IPS-18a (cell line): ENCODE measurements at regions not wholly inside any gene's neighbourhood (a gene's known extent, or its start where the extent isn't known, plus 50 kb on each side); places are given as distances from the start of the nearest gene placed in this dataset.
"Not testable (repeated sequence)": the region's sequence is repeated elsewhere in the genome, so short reads cannot be mapped to it uniquely, and the experiment has no call there.

ENCODE experiments used
- H3K27ac ChIP-seq: one replicate; pipeline ENCODE4 v1.5.1; 2013; ENCODE audit warnings: low read length
- H3K27me3 ChIP-seq: one replicate; pipeline ENCODE4 v1.6.1; 2013; ENCODE audit warnings: mild to moderate bottlenecking, low read length; ENCODE audit not compliant: control insufficient read depth, insufficient read depth
- H3K36me3 ChIP-seq: one replicate; pipeline ENCODE4 v1.6.1; 2013; ENCODE audit warnings: low read depth, low read length; ENCODE audit not compliant: control insufficient read depth
- H3K4me1 ChIP-seq: one replicate; pipeline ENCODE4 v1.6.1; 2013; ENCODE audit warnings: low read depth, low read length; ENCODE audit not compliant: control insufficient read depth
- H3K4me3 ChIP-seq: one replicate; pipeline ENCODE4 v1.5.1; 2013; ENCODE audit warnings: low read length
- H3K9ac ChIP-seq: one replicate; pipeline ENCODE4 v1.6.1; 2013; ENCODE audit warnings: mild to moderate bottlenecking, low read length, moderate library complexity
- H3K9me3 ChIP-seq: one replicate; pipeline ENCODE4 v1.6.1; 2013; ENCODE audit warnings: low read depth, low read length; ENCODE audit not compliant: control insufficient read depth

- Histone ChIP-seq H3K27me3 (no peaks in the 10 kb centered on the region), H3K27ac (no peak overlapping the region), H3K9ac (no peak overlapping the region)
These were observed 135.9 kb downstream of the MACROH2A1 start for GRCh38 chr5:135263022-135263668.

GRCh38 chr5:135262364-135262763 is 136.7 kb downstream of the MACROH2A1 start:
- Histone ChIP-seq H3K9me3 (peaks cover 3% of the 10 kb centered on the region), H3K4me1 (no peaks in the 10 kb centered on the region), H3K4me3 (no peak overlapping the region), H3K9ac (no peak overlapping the region), H3K27ac (no peak overlapping the region), H3K36me3 (no peaks in the 10 kb centered on the region), H3K27me3 (no peaks in the 10 kb centered on the region)

More at GRCh38 chr5:135263022-135263668, 135.9 kb downstream of the MACROH2A1 start:
- H3K9me3 ChIP-seq, result peaks cover 3% of the 10 kb centered on the region
- H3K4me1 ChIP-seq, result no peaks in the 10 kb centered on the region
- no peaks in the 10 kb centered on the region for H3K36me3 ChIP-seq
- no peak overlapping the region for H3K4me3 ChIP-seq

GRCh38 chr5:135260108-135260507 is 138.9 kb downstream of the MACROH2A1 start:
- H3K36me3 ChIP-seq, H3K27me3 ChIP-seq, H3K9me3 ChIP-seq, H3K4me1 ChIP-seq, H3K9ac ChIP-seq, H3K27ac ChIP-seq, H3K4me3 ChIP-seq: not testable (repeated sequence)

- Histone ChIP-seq H3K36me3 (no peaks in the 10 kb centered on the region), H3K4me1 (no peaks in the 10 kb centered on the region), H3K4me3 (no peak overlapping the region), H3K9ac (no peak overlapping the region), H3K9me3 (no peaks in the 10 kb centered on the region), H3K27ac (no peak overlapping the region), H3K27me3 (no peaks in the 10 kb centered on the region)
These were observed 143.4 kb downstream of the MACROH2A1 start for GRCh38 chr5:135255461-135256178.

- no peaks in the 10 kb centered on the region for H3K9me3 ChIP-seq
- H3K36me3 ChIP-seq, result no peaks in the 10 kb centered on the region
- H3K4me3 ChIP-seq, result no peak overlapping the region
- no peaks in the 10 kb centered on the region for H3K27me3 ChIP-seq
- no peak overlapping the region for H3K27ac ChIP-seq
- no peak overlapping the region for H3K9ac ChIP-seq
- H3K4me1 ChIP-seq, result no peaks in the 10 kb centered on the region
These were observed 144.8 kb downstream of the MACROH2A1 start for GRCh38 chr5:135254183-135254582.

GRCh38 chr5:135253601-135254178 is 145.3 kb downstream of the MACROH2A1 start:
- Histone ChIP-seq H3K9me3 (no peaks in the 10 kb centered on the region), H3K4me1 (no peaks in the 10 kb centered on the region), H3K36me3 (no peaks in the 10 kb centered on the region), H3K9ac (no peak overlapping the region), H3K27ac (no peak overlapping the region), H3K4me3 (no peak overlapping the region), H3K27me3 (no peaks in the 10 kb centered on the region)

- H3K4me3 ChIP-seq, result no peak overlapping the region
- H3K36me3 ChIP-seq, result no peaks in the 10 kb centered on the region
- H3K27ac ChIP-seq, result no peak overlapping the region
- H3K9ac ChIP-seq, result no peak overlapping the region
- no peaks in the 10 kb centered on the region for H3K4me1 ChIP-seq
- H3K9me3 ChIP-seq, result no peaks in the 10 kb centered on the region
- no peaks in the 10 kb centered on the region for H3K27me3 ChIP-seq
These were observed 147.9 kb downstream of the MACROH2A1 start for GRCh38 chr5:135251093-135251492.

GRCh38 chr5:135250671-135251070 is 148.4 kb downstream of the MACROH2A1 start:
- Histone ChIP-seq H3K4me3 (no peak overlapping the region), H3K9ac (no peak overlapping the region), H3K9me3 (no peaks in the 10 kb centered on the region), H3K36me3 (no peaks in the 10 kb centered on the region), H3K27ac (no peak overlapping the region), H3K4me1 (no peaks in the 10 kb centered on the region), H3K27me3 (no peaks in the 10 kb centered on the region)

GRCh38 chr5:135249658-135250057 is 149.4 kb downstream of the MACROH2A1 start:
- no peaks in the 10 kb centered on the region for H3K27me3 ChIP-seq
- H3K9me3 ChIP-seq, result no peaks in the 10 kb centered on the region
- H3K4me1 ChIP-seq, result no peaks in the 10 kb centered on the region
- H3K36me3 ChIP-seq, result no peaks in the 10 kb centered on the region
- H3K27ac ChIP-seq, result no peak overlapping the region
- H3K4me3 ChIP-seq, result no peak overlapping the region
- H3K9ac ChIP-seq, result no peak overlapping the region

GRCh38 chr5:135248801-135249231 is 150.2 kb downstream of the MACROH2A1 start:
- no peaks in the 10 kb centered on the region for H3K9me3 ChIP-seq
- H3K4me3 ChIP-seq, result no peak overlapping the region
- no peak overlapping the region for H3K9ac ChIP-seq
- H3K27ac ChIP-seq, result no peak overlapping the region
- no peaks in the 10 kb centered on the region for H3K36me3 ChIP-seq
- H3K4me1 ChIP-seq, result no peaks in the 10 kb centered on the region
- no peaks in the 10 kb centered on the region for H3K27me3 ChIP-seq

GRCh38 chr5:135246923-135247795 is 151.9 kb downstream of the MACROH2A1 start:
- Histone ChIP-seq H3K4me1 (no peaks in the 10 kb centered on the region), H3K27ac (no peak overlapping the region), H3K4me3 (no peak overlapping the region), H3K9me3 (no peaks in the 10 kb centered on the region), H3K36me3 (no peaks in the 10 kb centered on the region), H3K9ac (no peak overlapping the region), H3K27me3 (no peaks in the 10 kb centered on the region)
